Stomach (tissue), 4 donors: ENCODE measurements at regions not wholly inside any gene's neighbourhood (a gene's known extent, or its start where the extent isn't known, plus 50 kb on each side); places are given as distances from the start of the nearest gene placed in this dataset.

ENCODE experiments used
- EP300 ChIP-seq: sonication (generic); formaldehyde crosslinking; IDR thresholded peaks from one replicate; pipeline ENCODE4 v1.6.1; 2017; ENCODE audit warnings: antibody characterized with exemption
- POLR2A ChIP-seq, 4 donors: fragments of 450-650 bp; IDR thresholded peaks; one replicate each; pipeline ENCODE4 v1.6.1; 2016; ENCODE audit warnings: antibody characterized with exemption in 4 of 4, control low read depth in 2 of 4, mild to moderate bottlenecking in 1 of 4, moderate library complexity in 1 of 4
- POLR2AphosphoS5 ChIP-seq, 3 donors: sonication (generic); formaldehyde crosslinking; IDR thresholded peaks; one replicate each; pipeline ENCODE4 v1.6.1; 2016; ENCODE audit warnings: antibody characterized with exemption in 3 of 3
- TF ChIP-seq, protein P1 (sequence below), 7 experiments: fragments of 450-650 bp in 4 of 7; fragments of 200-600 bp in 3 of 7; sonication (generic) in 3 of 7; IDR thresholded peaks; one replicate each; pipeline ENCODE4 v1.5.1; 2016 to 2019; ENCODE audit warnings: antibody characterized with exemption in 7 of 7, control low read depth in 2 of 7, mild to moderate bottlenecking in 1 of 7

DNA sequence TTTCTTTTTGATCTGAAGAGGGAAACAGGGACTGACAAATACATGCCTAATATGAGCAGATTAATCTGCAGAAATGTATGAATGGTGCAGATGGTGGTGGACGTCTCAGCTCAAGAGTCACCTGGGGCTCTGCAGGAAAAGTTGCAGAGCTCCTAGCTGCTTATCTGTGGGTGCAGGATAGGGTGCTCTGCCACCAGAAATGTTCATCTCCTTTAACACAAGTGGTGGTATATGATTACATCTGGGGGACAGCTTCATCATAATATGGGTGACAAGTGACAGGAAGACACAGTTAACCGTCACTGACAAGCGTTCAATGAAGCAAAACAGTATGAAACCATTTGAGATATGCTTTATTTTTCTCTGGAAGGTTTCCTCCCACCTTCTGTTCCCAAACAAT, 121.2 kb upstream of the LINC00305 start:
- TF ChIP-seq, protein P1, sequence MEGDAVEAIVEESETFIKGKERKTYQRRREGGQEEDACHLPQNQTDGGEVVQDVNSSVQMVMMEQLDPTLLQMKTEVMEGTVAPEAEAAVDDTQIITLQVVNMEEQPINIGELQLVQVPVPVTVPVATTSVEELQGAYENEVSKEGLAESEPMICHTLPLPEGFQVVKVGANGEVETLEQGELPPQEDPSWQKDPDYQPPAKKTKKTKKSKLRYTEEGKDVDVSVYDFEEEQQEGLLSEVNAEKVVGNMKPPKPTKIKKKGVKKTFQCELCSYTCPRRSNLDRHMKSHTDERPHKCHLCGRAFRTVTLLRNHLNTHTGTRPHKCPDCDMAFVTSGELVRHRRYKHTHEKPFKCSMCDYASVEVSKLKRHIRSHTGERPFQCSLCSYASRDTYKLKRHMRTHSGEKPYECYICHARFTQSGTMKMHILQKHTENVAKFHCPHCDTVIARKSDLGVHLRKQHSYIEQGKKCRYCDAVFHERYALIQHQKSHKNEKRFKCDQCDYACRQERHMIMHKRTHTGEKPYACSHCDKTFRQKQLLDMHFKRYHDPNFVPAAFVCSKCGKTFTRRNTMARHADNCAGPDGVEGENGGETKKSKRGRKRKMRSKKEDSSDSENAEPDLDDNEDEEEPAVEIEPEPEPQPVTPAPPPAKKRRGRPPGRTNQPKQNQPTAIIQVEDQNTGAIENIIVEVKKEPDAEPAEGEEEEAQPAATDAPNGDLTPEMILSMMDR (IDR thresholded peaks at IDR 0.05): no peak
- no peak for TF ChIP-seq POLR2A (IDR thresholded peaks at IDR 0.05)
- TF ChIP-seq POLR2AphosphoS5 (IDR thresholded peaks at IDR 0.05): no peak
- no peak for TF ChIP-seq EP300
